Duodenal mucosa (tissue), 2 donors: ENCODE measurements at regions not wholly inside any gene's neighbourhood (a gene's known extent, or its start where the extent isn't known, plus 50 kb on each side); places are given as distances from the start of the nearest gene placed in this dataset.

Source experiments
- H3K27ac ChIP-seq: one replicate; pipeline ENCODE4 v1.7.0; 2013; ENCODE audit warnings: low read depth, low read length
- H3K27me3 ChIP-seq, 2 donors: one replicate each; pipeline ENCODE4 v1.7.0; 2013; ENCODE audit warnings: low read length in 2 of 2, control low read depth in 1 of 2; ENCODE audit not compliant: insufficient read depth in 2 of 2, control insufficient read depth in 1 of 2
- H3K36me3 ChIP-seq, 2 donors: one replicate each; pipeline ENCODE4 v1.7.0; 2013; ENCODE audit warnings: low read length in 2 of 2, control low read depth in 1 of 2; ENCODE audit not compliant: insufficient read depth in 2 of 2, control insufficient read depth in 1 of 2
- H3K4me1 ChIP-seq, 2 donors: one replicate each; pipeline ENCODE4 v1.7.0; 2013; ENCODE audit warnings: low read length in 2 of 2, control low read depth in 1 of 2; ENCODE audit not compliant: insufficient read depth in 2 of 2, control insufficient read depth in 1 of 2
- H3K4me3 ChIP-seq, 2 donors: one replicate each; pipeline ENCODE4 v1.7.0; 2013; ENCODE audit warnings: low read length in 2 of 2, low read depth in 1 of 2
- H3K9ac ChIP-seq, 2 donors: one replicate each; pipeline ENCODE4 v1.7.0; 2013; ENCODE audit warnings: low read length in 2 of 2, low read depth in 1 of 2
- H3K9me3 ChIP-seq, 2 donors: one replicate each; pipeline ENCODE4 v1.7.0; 2013; ENCODE audit warnings: low read length in 2 of 2, control low read depth in 1 of 2; ENCODE audit not compliant: control insufficient read depth in 1 of 2

DNA sequence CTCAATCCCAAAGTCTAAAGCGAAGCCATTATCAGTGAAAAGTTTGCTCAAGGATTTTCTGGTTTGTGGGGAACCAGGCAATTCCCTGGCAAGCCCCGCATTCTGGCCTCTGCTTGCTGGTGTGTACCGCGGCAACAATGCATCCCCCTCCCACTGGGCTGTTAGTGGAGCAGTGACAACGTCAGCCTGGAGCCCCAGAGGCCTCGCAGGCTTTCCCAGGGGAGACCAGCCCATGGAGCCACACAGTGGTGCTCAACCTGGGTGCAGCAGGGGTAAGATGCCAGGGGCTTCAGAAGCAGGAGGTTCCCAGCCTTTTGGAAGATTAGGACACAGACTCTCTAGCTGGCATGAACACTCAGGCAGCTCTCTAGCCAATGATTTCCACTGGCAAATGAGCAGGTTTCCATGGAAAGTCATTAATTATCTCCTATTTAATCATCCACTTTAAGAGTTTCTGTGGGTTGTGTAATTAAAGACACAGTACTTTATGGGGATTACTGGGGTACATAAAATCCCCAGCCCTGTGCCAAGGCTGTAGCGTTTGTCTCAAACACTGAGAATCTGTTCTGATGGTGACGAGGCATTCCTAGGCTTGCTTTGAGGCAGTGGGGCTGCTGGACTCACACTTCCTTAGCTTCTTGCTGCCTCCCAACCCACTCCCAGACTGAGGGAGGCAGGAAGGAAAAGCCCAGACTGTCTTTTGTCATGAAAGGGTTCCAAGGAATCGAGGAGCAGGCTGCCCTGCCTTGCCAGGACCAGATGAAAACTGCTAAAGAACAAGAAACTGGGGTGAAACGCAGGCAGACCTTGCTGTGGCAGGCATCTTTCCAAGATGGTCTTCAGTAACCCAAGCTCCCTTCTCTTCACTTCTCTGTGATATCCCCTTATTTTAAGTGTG lies 411.9 kb upstream of the SHH start:
- Histone ChIP-seq H3K4me1 (no peaks in the 10 kb centered on the region), H3K9me3 (peaks cover 3 to 5% of the 10 kb centered on the region in 2 donors), H3K4me3 (no peak overlapping the region), H3K9ac (no peak overlapping the region), H3K36me3 (no peaks in the 10 kb centered on the region), H3K27ac (no peak overlapping the region), H3K27me3 (peaks cover 0 to 9% of the 10 kb centered on the region in 2 donors)

- H3K36me3 ChIP-seq: no peaks in the 10 kb centered on the region
- peaks cover 3 to 5% of the 10 kb centered on the region in 2 donors for H3K9me3 ChIP-seq
- H3K4me3 ChIP-seq: no peak overlapping the region
- H3K27ac ChIP-seq: no peak overlapping the region
- H3K27me3 ChIP-seq: peaks cover 0 to 9% of the 10 kb centered on the region in 2 donors
- H3K9ac ChIP-seq: no peak overlapping the region
- no peaks in the 10 kb centered on the region for H3K4me1 ChIP-seq
These were observed 410.3 kb upstream of the SHH start for GRCh38 chr7:156222611-156223010.

GRCh38 chr7:156222151-156222550 lies 409.9 kb upstream of the SHH start:
- Histone ChIP-seq H3K27ac (no peak overlapping the region), H3K9me3 (peaks cover 3 to 5% of the 10 kb centered on the region in 2 donors), H3K27me3 (peaks cover 0 to 9% of the 10 kb centered on the region in 2 donors), H3K4me1 (no peaks in the 10 kb centered on the region), H3K9ac (no peak overlapping the region), H3K4me3 (no peak overlapping the region), H3K36me3 (no peaks in the 10 kb centered on the region)

GRCh38 chr7:156220701-156221100 lies 408.4 kb upstream of the SHH start:
- H3K9me3 ChIP-seq: peaks cover 3 to 5% of the 10 kb centered on the region in 2 donors

DNA sequence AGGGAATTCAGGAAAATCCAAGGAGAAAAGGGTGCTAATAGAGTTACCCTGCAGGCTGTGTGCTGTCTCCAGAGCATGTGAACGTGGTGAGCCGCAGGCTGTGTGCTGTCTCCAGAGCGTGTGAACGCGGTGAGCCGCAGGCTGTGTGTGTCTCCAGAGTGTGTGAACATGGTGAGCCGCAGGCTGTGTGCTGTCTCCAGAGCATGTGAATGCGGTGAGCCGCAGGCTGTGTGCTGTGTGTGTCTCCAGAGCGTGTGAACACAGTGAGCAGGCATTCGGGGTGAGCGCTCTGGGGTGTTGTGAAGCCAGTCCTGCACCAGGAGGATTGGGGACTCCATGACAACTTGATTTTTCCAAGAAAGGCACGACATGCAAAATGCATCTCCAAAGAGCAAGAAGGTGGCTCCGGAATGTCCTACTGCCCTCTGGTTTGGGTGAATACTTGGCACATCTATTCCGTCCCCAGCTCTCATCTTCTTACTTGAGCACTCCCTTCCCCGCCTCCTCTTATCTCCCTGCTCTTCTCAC lies 407.9 kb upstream of the SHH start:
- Histone ChIP-seq H3K27ac (no peak overlapping the region), H3K9me3 (peaks cover 3 to 5% of the 10 kb centered on the region in 2 donors), H3K4me1 (no peaks in the 10 kb centered on the region), H3K9ac (no peak overlapping the region), H3K36me3 (no peaks in the 10 kb centered on the region), H3K27me3 (peaks cover 0 to 9% of the 10 kb centered on the region in 2 donors), H3K4me3 (no peak overlapping the region)

More at GRCh38 chr7:156220701-156221100, 408.4 kb upstream of the SHH start:
- H3K36me3 ChIP-seq: no peaks in the 10 kb centered on the region
- no peak overlapping the region for H3K4me3 ChIP-seq
- H3K27ac ChIP-seq: no peak overlapping the region
- no peaks in the 10 kb centered on the region for H3K4me1 ChIP-seq
- peaks cover 0 to 9% of the 10 kb centered on the region in 2 donors for H3K27me3 ChIP-seq
- no peak overlapping the region for H3K9ac ChIP-seq

- no peaks in the 10 kb centered on the region for H3K36me3 ChIP-seq
- no peak overlapping the region for H3K9ac ChIP-seq
- H3K27me3 ChIP-seq: peaks cover 0 to 9% of the 10 kb centered on the region in 2 donors
- no peaks in the 10 kb centered on the region for H3K4me1 ChIP-seq
- H3K4me3 ChIP-seq: no peak overlapping the region
- no peaks in the 10 kb centered on the region for H3K9me3 ChIP-seq
- H3K27ac ChIP-seq: no peak overlapping the region
These were observed 407.2 kb upstream of the SHH start for GRCh38 chr7:156219307-156220077.

- no peak overlapping the region for H3K4me3 ChIP-seq
- H3K9ac ChIP-seq: no peak overlapping the region
- no peak overlapping the region for H3K27ac ChIP-seq
- no peaks in the 10 kb centered on the region for H3K36me3 ChIP-seq
- H3K9me3 ChIP-seq: no peaks in the 10 kb centered on the region
- H3K27me3 ChIP-seq: peaks cover 0 to 9% of the 10 kb centered on the region in 2 donors
- H3K4me1 ChIP-seq: no peaks in the 10 kb centered on the region
These were observed 406.5 kb upstream of the SHH start for GRCh38 chr7:156218544-156219306.

DNA sequence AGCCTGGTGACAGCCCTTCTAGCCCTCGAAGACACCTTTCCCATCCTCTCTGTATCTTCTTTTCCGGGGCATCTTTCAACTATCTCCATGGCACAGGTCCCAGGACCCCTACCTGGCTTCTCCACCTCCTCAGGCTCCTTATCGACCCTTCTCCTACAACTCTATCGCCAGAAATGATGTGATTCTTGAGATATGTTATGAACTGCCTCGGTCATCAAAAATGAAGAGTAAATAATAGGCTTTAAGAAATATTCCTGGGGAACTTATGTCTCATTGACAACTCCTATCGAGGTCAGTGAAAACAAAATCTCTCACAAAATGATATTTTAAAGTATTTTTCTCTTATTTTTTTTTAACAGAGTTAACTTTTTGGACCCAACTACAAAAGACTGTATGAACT lies 405.5 kb upstream of the SHH start:
- no peaks in the 10 kb centered on the region for H3K9me3 ChIP-seq

DNA sequence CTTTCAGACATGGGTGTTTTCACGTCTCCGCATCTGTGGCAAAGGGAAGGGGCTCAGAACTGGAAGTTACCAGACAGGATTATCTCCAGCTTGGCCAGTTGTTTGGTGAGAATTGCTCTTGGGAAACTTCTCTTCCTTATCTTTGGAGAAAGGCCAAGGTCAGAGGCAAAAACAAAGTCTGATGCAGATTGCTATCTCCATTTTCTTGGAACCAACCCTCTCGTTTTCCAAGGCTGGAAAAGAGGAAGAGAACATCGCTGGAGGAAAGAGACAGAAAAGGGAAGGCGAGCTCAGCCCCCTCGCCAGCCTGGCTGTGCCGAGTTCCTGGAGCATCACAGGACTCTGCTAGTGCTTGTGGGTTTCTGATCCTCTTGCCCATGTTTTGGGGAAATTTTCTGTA lies 396.8 kb upstream of the SHH start:
- H3K9ac ChIP-seq: no peak overlapping the region
- no peaks in the 10 kb centered on the region for H3K9me3 ChIP-seq
- H3K36me3 ChIP-seq: no peaks in the 10 kb centered on the region
- H3K27ac ChIP-seq: no peak overlapping the region
- H3K27me3 ChIP-seq: no peaks in the 10 kb centered on the region
- H3K4me3 ChIP-seq: no peak overlapping the region
- no peaks in the 10 kb centered on the region for H3K4me1 ChIP-seq

More for the DNA sequence above, 405.5 kb upstream of the SHH start:
- Histone ChIP-seq H3K9ac (no peak overlapping the region), H3K4me1 (no peaks in the 10 kb centered on the region), H3K27me3 (peaks cover 0 to 9% of the 10 kb centered on the region in 2 donors), H3K27ac (no peak overlapping the region), H3K4me3 (no peak overlapping the region), H3K36me3 (no peaks in the 10 kb centered on the region)
